HFFc6 (cell line): ENCODE measurements at regions not wholly inside any gene's neighbourhood (a gene's known extent, or its start where the extent isn't known, plus 50 kb on each side); places are given as distances from the start of the nearest gene placed in this dataset.

Source experiments
- DNase-seq: peaks from one replicate; pipeline ENCODE4 v3.0.0-alpha.2; 2018
- H3K27ac Mint-ChIP-seq: 2 replicates; pipeline ENCODE4 v1.8.0; 2020; ENCODE audit warnings: mild to moderate bottlenecking, mixed read lengths
- H3K27me3 Mint-ChIP-seq: 2 replicates; pipeline ENCODE4 v1.8.0; 2021; ENCODE audit warnings: mild to moderate bottlenecking, moderate library complexity, mixed read lengths; ENCODE audit not compliant: insufficient read depth
- H3K36me3 Mint-ChIP-seq: 2 replicates; pipeline ENCODE4 v1.8.0; 2021; ENCODE audit warnings: low read depth, mixed read lengths
- H3K4me1 Mint-ChIP-seq: 2 replicates; pipeline ENCODE4 v1.8.0; 2020; ENCODE audit warnings: low read depth, mixed read lengths
- H3K4me3 Mint-ChIP-seq: 2 replicates; pipeline ENCODE4 v1.8.0; 2020; ENCODE audit warnings: mild to moderate bottlenecking, moderate library complexity, mixed read lengths
- H3K9me3 Mint-ChIP-seq: 2 replicates; pipeline ENCODE4 v1.8.0; 2020; ENCODE audit warnings: mild to moderate bottlenecking, mixed read lengths
- TF ChIP-seq, protein P1 (sequence below): fragments of 200-600 bp; sonication (generic); IDR thresholded peaks from 2 replicates; pipeline ENCODE4 v1.5.0; 2021; ENCODE audit warnings: antibody characterized with exemption, mild to moderate bottlenecking

DNA sequence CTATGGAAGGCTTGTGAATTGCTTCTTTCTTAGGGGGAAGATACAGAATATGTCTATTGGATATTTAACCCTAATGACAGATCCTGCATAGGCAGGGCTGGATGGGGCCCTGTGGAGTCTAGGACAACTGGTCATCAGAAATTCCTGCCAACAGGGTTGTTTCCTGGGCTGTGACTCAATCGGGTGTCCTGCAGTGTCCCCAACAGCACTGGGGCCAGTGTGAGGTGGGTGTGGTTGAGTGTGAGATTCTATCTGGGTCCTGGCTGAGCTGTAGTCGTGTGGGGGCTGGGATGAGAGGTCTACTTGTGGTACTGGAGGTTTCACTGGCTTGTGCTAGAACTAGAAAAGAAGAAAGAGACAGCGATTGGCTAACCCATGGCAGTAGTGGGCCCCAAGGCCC, 87.3 kb upstream of the WDR1 start:
- no peaks in the 10 kb centered on the region for H3K36me3 Mint-ChIP-seq
- H3K27me3 Mint-ChIP-seq, result no peaks in the 10 kb centered on the region; the same call in none of the 2 replicates
- peak overlapping the region; percentile 84 for H3K27ac Mint-ChIP-seq
- no peak for DNase-seq
- TF ChIP-seq, protein P1, sequence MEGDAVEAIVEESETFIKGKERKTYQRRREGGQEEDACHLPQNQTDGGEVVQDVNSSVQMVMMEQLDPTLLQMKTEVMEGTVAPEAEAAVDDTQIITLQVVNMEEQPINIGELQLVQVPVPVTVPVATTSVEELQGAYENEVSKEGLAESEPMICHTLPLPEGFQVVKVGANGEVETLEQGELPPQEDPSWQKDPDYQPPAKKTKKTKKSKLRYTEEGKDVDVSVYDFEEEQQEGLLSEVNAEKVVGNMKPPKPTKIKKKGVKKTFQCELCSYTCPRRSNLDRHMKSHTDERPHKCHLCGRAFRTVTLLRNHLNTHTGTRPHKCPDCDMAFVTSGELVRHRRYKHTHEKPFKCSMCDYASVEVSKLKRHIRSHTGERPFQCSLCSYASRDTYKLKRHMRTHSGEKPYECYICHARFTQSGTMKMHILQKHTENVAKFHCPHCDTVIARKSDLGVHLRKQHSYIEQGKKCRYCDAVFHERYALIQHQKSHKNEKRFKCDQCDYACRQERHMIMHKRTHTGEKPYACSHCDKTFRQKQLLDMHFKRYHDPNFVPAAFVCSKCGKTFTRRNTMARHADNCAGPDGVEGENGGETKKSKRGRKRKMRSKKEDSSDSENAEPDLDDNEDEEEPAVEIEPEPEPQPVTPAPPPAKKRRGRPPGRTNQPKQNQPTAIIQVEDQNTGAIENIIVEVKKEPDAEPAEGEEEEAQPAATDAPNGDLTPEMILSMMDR, result no peak
- H3K4me1 Mint-ChIP-seq, result peaks cover 54% of the 10 kb centered on the region
- no peaks in the 10 kb centered on the region for H3K9me3 Mint-ChIP-seq
- peak overlapping the region; percentile 6; the same call in 1 of the 2 replicates for H3K4me3 Mint-ChIP-seq

DNA sequence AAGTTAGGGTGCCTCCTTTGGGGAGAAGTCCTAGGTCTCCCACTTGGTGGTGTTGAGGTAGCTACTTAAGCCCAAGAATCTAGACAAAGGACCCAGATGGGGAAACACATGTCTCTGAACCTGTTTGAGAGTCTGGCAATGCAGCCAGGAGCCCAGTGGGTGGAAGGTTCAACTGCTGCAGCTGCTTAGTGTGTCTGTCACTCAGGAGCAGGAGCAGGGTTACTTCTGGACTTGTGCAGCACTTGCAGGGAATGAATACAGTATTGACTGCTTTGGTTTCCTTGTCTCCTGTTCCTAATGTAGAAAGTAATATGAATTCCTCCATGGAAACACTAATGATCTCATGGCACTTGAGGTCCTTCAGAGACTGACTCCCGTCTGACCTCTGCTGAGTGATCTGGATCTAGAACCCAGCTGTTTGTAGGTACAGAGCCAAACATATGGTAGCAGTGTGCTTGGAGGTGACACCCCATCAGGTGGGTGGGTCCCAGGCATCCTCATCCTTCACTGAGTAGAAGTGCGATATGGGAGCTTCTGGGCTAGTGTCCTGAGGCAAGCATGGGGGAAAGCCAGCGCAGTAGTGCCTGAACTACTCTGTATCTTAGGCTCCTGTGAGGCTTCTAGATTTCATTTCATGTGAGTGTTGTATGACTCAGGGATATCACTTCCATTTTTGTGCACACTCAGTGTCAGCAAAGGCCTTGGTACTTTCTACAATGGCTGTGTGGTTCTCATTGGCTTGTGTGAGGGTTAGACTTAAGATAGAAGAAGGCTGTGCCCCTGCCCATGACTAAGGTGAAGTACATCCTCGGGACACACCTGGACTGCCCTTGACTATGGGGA, 85.0 kb upstream of the WDR1 start:
- Mint-ChIP-seq H3K9me3 (no peaks in the 10 kb centered on the region), H3K4me1 (peaks cover 54% of the 10 kb centered on the region), H3K27me3 (peaks cover 1% of the 10 kb centered on the region), H3K36me3 (no peaks in the 10 kb centered on the region), H3K27ac (no peak overlapping the region), H3K4me3 (no peak overlapping the region)
- DNase-seq, result no peak
- TF ChIP-seq, protein P1, result no peak

DNA sequence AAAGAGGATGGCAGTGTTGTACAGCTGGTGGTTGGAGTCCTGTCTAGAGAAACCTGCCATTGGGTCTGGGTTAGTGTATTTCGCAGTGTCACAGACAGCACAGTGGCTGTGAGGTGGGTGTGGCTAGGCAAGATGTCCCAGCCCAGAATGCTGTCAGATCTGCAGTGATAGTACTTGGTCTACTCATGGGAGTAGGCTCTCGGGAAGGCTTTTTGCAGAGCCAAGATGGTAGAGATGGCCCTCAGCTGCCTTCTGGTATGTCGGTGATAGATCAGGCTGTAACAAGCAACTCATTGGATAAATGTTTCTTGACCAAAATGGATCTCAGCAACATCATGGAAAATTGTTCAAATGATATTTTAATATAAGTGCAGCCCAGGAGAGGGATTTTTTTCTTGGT, 84.3 kb upstream of the WDR1 start:
- TF ChIP-seq, protein P1, result no peak
- Mint-ChIP-seq H3K36me3 (no peaks in the 10 kb centered on the region), H3K9me3 (no peaks in the 10 kb centered on the region), H3K27me3 (peaks cover 6% of the 10 kb centered on the region), H3K4me1 (peaks cover 47% of the 10 kb centered on the region), H3K27ac (no peak overlapping the region), H3K4me3 (no peak overlapping the region)
- no peak for DNase-seq

DNA sequence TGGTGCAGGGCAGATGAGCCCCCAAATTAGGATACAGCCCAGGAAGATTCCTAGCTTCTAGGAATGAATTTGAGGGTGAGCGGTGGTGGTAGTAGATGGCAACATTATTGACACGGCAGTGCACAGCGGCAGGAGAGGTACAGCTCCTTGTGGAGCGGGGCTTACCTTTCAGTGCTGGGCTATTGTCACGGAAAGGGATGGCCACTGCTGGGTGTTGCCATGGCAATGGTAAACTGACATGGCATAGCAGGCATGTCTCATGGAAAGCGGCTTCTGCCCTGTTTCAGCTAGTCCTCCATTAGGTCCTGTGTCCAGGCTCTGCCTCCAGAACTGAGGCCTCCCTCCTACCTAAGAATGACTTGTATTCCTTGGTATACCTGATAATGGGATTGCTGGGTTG, 81.8 kb upstream of the WDR1 start:
- H3K27ac Mint-ChIP-seq, result no peak overlapping the region
- TF ChIP-seq, protein P1, result no peak
- H3K36me3 Mint-ChIP-seq, result no peaks in the 10 kb centered on the region; the same call in 1 of the 2 replicates
- no peaks in the 10 kb centered on the region for H3K9me3 Mint-ChIP-seq
- H3K4me1 Mint-ChIP-seq, result peaks cover 22% of the 10 kb centered on the region
- no peak for DNase-seq
- peaks cover 6% of the 10 kb centered on the region for H3K27me3 Mint-ChIP-seq
- no peak overlapping the region for H3K4me3 Mint-ChIP-seq

DNA sequence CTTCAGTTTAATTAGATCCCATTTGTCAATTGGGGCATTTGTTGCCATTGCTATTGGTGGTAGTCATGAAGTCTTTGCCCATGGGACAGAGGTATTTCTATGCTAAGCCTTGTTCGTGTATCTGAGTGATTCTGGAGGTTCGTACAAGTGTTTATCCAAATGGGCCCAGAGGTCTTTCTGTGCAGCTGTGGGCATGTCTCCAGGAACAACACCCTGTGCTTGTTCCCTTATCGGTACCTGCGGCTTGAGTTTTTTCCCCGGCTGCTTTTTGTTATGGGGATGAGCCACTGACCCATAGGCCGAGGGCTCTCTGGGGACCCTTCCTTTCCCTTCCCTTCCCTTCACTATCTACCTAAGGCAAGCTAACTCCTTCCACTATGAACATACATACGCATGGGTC, 81.4 kb upstream of the WDR1 start:
- Mint-ChIP-seq H3K4me1 (peaks cover 18% of the 10 kb centered on the region), H3K36me3 (no peaks in the 10 kb centered on the region; the same call in 1 of the 2 replicates), H3K27ac (no peak overlapping the region), H3K4me3 (no peak overlapping the region), H3K9me3 (no peaks in the 10 kb centered on the region), H3K27me3 (peaks cover 6% of the 10 kb centered on the region)
- TF ChIP-seq, protein P1, result no peak
- no peak for DNase-seq
